AG09309 (cell line): ENCODE measurements at regions not wholly inside any gene's neighbourhood (a gene's known extent, or its start where the extent isn't known, plus 50 kb on each side); places are given as distances from the start of the nearest gene placed in this dataset.
"Not testable (repeated sequence)": the region's sequence is repeated elsewhere in the genome, so short reads cannot be mapped to it uniquely, and the experiment has no call there.

Experiments used
- DNase-seq: peaks from one replicate; pipeline ENCODE4 v3.0.0-alpha.2; 2010; ENCODE audit warnings: low read depth
- H3K4me3 ChIP-seq: 2 replicates; pipeline ENCODE4 v1.5.1; 2011; ENCODE audit warnings: mild to moderate bottlenecking, low read depth, low read length, moderate library complexity; ENCODE audit not compliant: control insufficient read depth
- TF ChIP-seq, protein P1 (sequence below): IDR thresholded peaks from 2 replicates; pipeline ENCODE4 v1.5.1; 2011; ENCODE audit warnings: mild to moderate bottlenecking, low read depth, low read length, inconsistent platforms; ENCODE audit not compliant: insufficient read depth, control insufficient read depth; ENCODE audit errors: missing control alignments

- TF ChIP-seq, protein P1, sequence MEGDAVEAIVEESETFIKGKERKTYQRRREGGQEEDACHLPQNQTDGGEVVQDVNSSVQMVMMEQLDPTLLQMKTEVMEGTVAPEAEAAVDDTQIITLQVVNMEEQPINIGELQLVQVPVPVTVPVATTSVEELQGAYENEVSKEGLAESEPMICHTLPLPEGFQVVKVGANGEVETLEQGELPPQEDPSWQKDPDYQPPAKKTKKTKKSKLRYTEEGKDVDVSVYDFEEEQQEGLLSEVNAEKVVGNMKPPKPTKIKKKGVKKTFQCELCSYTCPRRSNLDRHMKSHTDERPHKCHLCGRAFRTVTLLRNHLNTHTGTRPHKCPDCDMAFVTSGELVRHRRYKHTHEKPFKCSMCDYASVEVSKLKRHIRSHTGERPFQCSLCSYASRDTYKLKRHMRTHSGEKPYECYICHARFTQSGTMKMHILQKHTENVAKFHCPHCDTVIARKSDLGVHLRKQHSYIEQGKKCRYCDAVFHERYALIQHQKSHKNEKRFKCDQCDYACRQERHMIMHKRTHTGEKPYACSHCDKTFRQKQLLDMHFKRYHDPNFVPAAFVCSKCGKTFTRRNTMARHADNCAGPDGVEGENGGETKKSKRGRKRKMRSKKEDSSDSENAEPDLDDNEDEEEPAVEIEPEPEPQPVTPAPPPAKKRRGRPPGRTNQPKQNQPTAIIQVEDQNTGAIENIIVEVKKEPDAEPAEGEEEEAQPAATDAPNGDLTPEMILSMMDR, result no peak
- DNase-seq, result no peak
- no peak overlapping the region for H3K4me3 ChIP-seq
These were observed 167.9 kb downstream of the RGS9 start for GRCh38 chr17:65305116-65305515.

DNA sequence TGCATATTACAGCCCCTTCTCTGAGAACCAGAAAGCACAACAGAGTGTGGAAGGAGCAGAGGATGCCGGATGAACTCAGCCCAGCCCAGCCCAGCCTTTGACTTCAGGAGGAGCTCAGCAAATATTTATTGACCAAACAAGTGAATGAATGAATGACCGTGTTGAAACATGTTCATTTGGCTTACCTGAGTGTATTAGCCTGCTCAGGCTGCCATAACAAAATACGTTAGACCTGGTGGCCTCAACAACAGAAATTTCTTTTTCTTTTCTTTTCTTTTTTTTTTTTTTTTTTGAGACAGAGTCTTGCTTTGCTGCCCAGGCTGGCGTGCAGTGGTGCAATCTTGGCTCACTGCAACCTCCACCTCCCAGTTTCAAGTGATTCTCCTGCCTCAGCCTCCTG is 164.7 kb downstream of the RGS9 start:
- not testable (repeated sequence) for DNase-seq, H3K4me3 ChIP-seq

DNA sequence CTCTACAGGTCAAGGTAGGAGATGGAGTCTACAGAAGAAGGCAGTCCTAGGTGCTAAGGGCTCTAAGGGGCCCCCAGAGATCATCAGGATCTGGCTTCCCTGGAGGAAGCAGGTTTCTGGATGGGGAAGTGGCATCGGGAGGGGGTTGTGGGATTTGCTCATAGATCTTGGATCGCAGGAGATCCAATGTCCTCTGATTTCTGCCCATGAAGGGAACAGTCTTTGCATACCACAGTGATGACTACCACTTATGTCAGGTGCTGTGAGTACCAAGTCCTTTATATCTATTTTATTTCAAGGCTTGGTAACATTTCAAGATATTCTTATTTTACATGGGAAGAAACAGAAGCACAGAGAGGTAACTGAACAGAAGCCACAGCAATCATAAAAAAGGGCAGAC is 164.0 kb downstream of the RGS9 start:
- TF ChIP-seq, protein P1, result no peak
- no peak for DNase-seq

GRCh38 chr17:65297916-65298315 is 160.7 kb downstream of the RGS9 start:
- no peak for DNase-seq
- no peak overlapping the region for H3K4me3 ChIP-seq
- TF ChIP-seq, protein P1, result no peak

More for the DNA sequence above, 164.0 kb downstream of the RGS9 start:
- H3K4me3 ChIP-seq, result no peak overlapping the region

GRCh38 chr17:65297384-65297783 is 160.2 kb downstream of the RGS9 start:
- H3K4me3 ChIP-seq, result no peak overlapping the region
- TF ChIP-seq, protein P1, result no peak
- DNase-seq, result no peak

- TF ChIP-seq, protein P1, result peak; percentile 91
- no peak overlapping the region for H3K4me3 ChIP-seq
- DNase-seq, result no peak
These were observed 157.1 kb downstream of the RGS9 start for GRCh38 chr17:65294181-65294719.

- no peak for DNase-seq
- TF ChIP-seq, protein P1, result no peak
- no peak overlapping the region for H3K4me3 ChIP-seq
These were observed 156.5 kb downstream of the RGS9 start for GRCh38 chr17:65293584-65294180.
